ENCODE measurements at regions not wholly inside any gene's neighbourhood (a gene's known extent, or its start where the extent isn't known, plus 50 kb on each side); places are given as distances from the start of the nearest gene placed in this dataset.
A peak's percentile ranks its signal among the peaks of the same experiment; 100 is the strongest.

DNA sequence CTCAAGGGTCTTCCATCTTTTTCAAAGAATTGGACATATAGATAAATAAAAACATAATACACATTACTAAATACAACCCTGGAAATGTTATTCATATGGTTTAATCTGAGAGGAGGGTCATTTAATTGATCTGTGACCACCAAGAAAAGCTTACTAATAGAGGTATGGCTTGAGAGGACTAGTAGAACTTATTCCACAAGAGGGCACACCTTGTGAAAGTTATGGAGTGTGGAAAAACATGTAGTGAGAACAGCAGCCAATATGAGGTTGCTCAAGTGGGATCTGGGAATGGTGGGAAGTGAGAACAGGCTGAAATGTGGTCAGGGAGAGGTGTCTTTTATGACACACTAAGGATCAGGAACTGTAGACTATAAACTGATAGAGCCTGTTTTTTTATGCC is 973.5 kb upstream of the B3GALT2 start:
- Histone ChIP-seq H3K36me3 (ENCODE audit: control insufficient read depth in 2 of 2, extremely low read depth in 1 of 2, insufficient read depth in 1 of 2, low read length in 1 of 2) (no peaks in the 10 kb centered on the region), H3K27me3 (replicated peaks in 1 of 2; ENCODE audit: control insufficient read depth in 2 of 2, extremely low read depth in 1 of 2, insufficient read depth in 2 of 2, low read length in 1 of 2) (no peaks in the 10 kb centered on the region), H3K27ac (ENCODE audit: low read length) (no peak overlapping the region), H3K4me1 (ENCODE audit: control insufficient read depth in 1 of 2, extremely low read depth in 1 of 2, insufficient read depth in 2 of 2, low read length in 2 of 2) (no peaks in the 10 kb centered on the region), H3K9me3 (peaks cover 2% of the 10 kb centered on the region), H3K4me3 (ENCODE audit: control insufficient read depth in 1 of 2, extremely low read depth in 1 of 2, low read length in 1 of 2) (no peak overlapping the region)
- POLR2A ChIA-PET, result interaction anchor here in 1 of 2 donors (0.7 kb wide), 1 partner anchor 755 kb away, joined by 4 read pairs; no protein-coding TSS in a partner anchor
- H3K9me3 Mint-ChIP-seq, result peaks cover 0 to 12% (median 6%) of the 10 kb centered on the region in 3 donors
- no peak for DNase-seq
- H3K27me3 Mint-ChIP-seq, result no peaks in the 10 kb centered on the region
- ATAC-seq (replicated peaks in 1 of 4), result no peak
- peaks cover 10% of the 10 kb centered on the region for H3K36me3 Mint-ChIP-seq
- H3K4me1 Mint-ChIP-seq, result peaks cover 4 to 6% (median 4%) of the 10 kb centered on the region in 3 donors
- CTCF ChIA-PET, result interaction anchor here (0.6 to 0.7 kb wide), 2 partner anchors 54 to 1002 kb away, joined by 3 read pairs; no protein-coding TSS in a partner anchor
- H3K27ac Mint-ChIP-seq, result no peak overlapping the region
- no peak overlapping the region for H3K4me3 Mint-ChIP-seq

DNA sequence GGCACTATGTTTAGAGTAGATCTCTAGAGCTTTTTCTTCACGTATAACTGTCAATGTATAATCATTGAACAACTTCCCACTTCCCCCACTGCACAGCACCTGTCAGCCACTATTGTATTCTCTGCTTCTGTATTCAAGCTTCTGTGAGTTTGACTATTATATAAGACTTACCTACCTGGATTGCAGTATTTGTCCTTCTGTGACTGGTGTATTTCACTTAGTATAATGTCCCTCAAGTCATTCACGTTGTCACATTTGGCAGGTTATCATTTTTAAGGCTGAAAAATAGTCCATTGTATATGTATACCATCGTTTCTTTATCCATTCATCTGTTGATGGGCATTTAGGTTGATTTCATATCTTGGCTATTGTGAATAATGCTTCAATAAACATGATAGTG is 969.5 kb upstream of the B3GALT2 start:
- H3K4me3 Mint-ChIP-seq, result no peak overlapping the region
- peaks cover 0 to 12% (median 6%) of the 10 kb centered on the region in 3 donors for H3K9me3 Mint-ChIP-seq
- CTCF ChIA-PET, result no interaction called here
- Histone ChIP-seq H3K9me3 (peaks cover 2% of the 10 kb centered on the region), H3K36me3 (ENCODE audit: control insufficient read depth in 2 of 2, extremely low read depth in 1 of 2, insufficient read depth in 1 of 2, low read length in 1 of 2) (no peaks in the 10 kb centered on the region), H3K27ac (ENCODE audit: low read length) (no peak overlapping the region), H3K4me1 (ENCODE audit: control insufficient read depth in 1 of 2, extremely low read depth in 1 of 2, insufficient read depth in 2 of 2, low read length in 2 of 2) (peaks cover 0 to 3% of the 10 kb centered on the region in 2 experiments), H3K4me3 (ENCODE audit: control insufficient read depth in 1 of 2, extremely low read depth in 1 of 2, low read length in 1 of 2) (no peak overlapping the region), H3K27me3 (replicated peaks in 1 of 2; ENCODE audit: control insufficient read depth in 2 of 2, extremely low read depth in 1 of 2, insufficient read depth in 2 of 2, low read length in 1 of 2) (no peaks in the 10 kb centered on the region)
- POLR2A ChIA-PET, result no interaction called here
- ATAC-seq (replicated peaks in 1 of 4) (no peak), DNase-seq (no peak)
- no peak overlapping the region for H3K27ac Mint-ChIP-seq
- peaks cover 10% of the 10 kb centered on the region for H3K36me3 Mint-ChIP-seq
- peaks cover 9 to 14% (median 11%) of the 10 kb centered on the region in 3 donors for H3K4me1 Mint-ChIP-seq
- H3K27me3 Mint-ChIP-seq, result no peaks in the 10 kb centered on the region
- WGBS (ENCODE audit: insufficient coverage), result no CpG with 5 or more reads among the region's 3 CpGs

DNA sequence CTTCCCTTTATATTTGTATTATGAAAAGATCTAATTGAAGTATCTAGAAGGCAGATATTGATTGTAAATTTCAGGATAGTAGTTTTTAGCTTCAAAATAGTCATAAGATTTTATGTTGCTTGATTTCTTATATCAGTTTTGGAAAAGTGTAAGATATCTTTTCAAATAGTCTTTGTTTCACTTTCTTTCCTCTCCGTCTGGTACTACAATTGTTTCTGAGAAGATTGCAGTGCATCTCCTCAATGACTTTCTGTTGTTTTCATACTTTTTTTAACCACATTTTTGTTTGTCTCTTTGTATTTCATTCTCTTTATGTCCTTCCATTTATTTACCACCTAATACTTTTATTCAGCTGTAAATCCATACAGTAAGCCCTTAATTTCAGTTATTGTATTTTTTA is 964.6 kb upstream of the B3GALT2 start:
- H3K4me1 ChIP-seq (ENCODE audit: control insufficient read depth in 1 of 2, extremely low read depth in 1 of 2, insufficient read depth in 2 of 2, low read length in 2 of 2), result peaks cover 0 to 3% of the 10 kb centered on the region in 2 experiments
- no peaks in the 10 kb centered on the region for H3K9me3 Mint-ChIP-seq
- ATAC-seq (replicated peaks in 1 of 4) (no peak), DNase-seq (no peak)
- ChIA-PET POLR2A (no interaction called here), CTCF (interaction anchor here (0.5 to 0.7 kb wide), 2 partner anchors 152 to 1403 kb away, joined by 3 to 7 read pairs; no protein-coding TSS in a partner anchor)
- no peaks in the 10 kb centered on the region for H3K27me3 Mint-ChIP-seq
- peaks cover 15 to 23% (median 18%) of the 10 kb centered on the region in 3 donors for H3K4me1 Mint-ChIP-seq
- H3K4me3 ChIP-seq (ENCODE audit: control insufficient read depth in 1 of 2, extremely low read depth in 1 of 2, low read length in 1 of 2), result no peak overlapping the region
- H3K27me3 ChIP-seq (replicated peaks in 1 of 2; ENCODE audit: control insufficient read depth in 2 of 2, extremely low read depth in 1 of 2, insufficient read depth in 2 of 2, low read length in 1 of 2), result no peaks in the 10 kb centered on the region
- H3K36me3 ChIP-seq (ENCODE audit: control insufficient read depth in 2 of 2, extremely low read depth in 1 of 2, insufficient read depth in 1 of 2, low read length in 1 of 2), result no peaks in the 10 kb centered on the region
- peak overlapping the region; percentile 49 to 78 for H3K27ac Mint-ChIP-seq
- no peaks in the 10 kb centered on the region for H3K36me3 Mint-ChIP-seq
- no peaks in the 10 kb centered on the region for H3K9me3 ChIP-seq
- no CpG with 5 or more reads among the region's 1 CpG for WGBS (ENCODE audit: insufficient coverage)
- peak overlapping the region; percentile 59 to 80 (median 70) for H3K4me3 Mint-ChIP-seq
- H3K27ac ChIP-seq (ENCODE audit: low read length), result no peak overlapping the region

DNA sequence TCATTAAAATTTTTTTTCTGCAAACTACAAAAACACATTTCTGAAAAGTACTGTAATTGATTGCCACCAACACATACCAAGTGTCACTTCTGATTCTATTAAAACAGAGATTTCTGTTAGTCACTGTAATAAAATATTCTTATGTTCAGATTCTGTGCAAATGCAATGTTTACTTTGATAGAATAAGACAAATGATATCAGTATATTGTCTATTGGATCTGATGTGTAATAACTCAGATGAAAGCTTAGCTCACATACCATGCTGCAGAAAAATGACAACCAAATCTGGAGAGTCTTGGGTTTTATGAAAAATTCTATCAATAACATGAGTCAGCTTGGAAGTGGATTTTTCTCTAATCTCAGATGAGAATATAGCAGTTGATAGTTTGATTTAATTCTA is 963.8 kb upstream of the B3GALT2 start:
- H3K27me3 ChIP-seq (replicated peaks in 1 of 2; ENCODE audit: control insufficient read depth in 2 of 2, extremely low read depth in 1 of 2, insufficient read depth in 2 of 2, low read length in 1 of 2), result no peaks in the 10 kb centered on the region
- CTCF ChIA-PET, result interaction anchor here in 1 of 2 donors (0.6 kb wide), 1 partner anchor 41 kb away, joined by 4 read pairs; no protein-coding TSS in a partner anchor
- no peak overlapping the region for H3K4me3 ChIP-seq (ENCODE audit: control insufficient read depth in 1 of 2, extremely low read depth in 1 of 2, low read length in 1 of 2)
- peaks cover 15 to 23% (median 18%) of the 10 kb centered on the region in 3 donors for H3K4me1 Mint-ChIP-seq
- peak overlapping the region in 1 of 3 donors; percentile 70 for H3K4me3 Mint-ChIP-seq
- DNase-seq (no peak), ATAC-seq (replicated peaks in 1 of 4) (no peak)
- H3K36me3 ChIP-seq (ENCODE audit: control insufficient read depth in 2 of 2, extremely low read depth in 1 of 2, insufficient read depth in 1 of 2, low read length in 1 of 2), result no peaks in the 10 kb centered on the region
- POLR2A ChIA-PET, result no interaction called here
- no peak overlapping the region for H3K27ac Mint-ChIP-seq
- H3K27me3 Mint-ChIP-seq, result no peaks in the 10 kb centered on the region
- no peaks in the 10 kb centered on the region for H3K9me3 Mint-ChIP-seq
- peaks cover 0 to 3% of the 10 kb centered on the region in 2 experiments for H3K4me1 ChIP-seq (ENCODE audit: control insufficient read depth in 1 of 2, extremely low read depth in 1 of 2, insufficient read depth in 2 of 2, low read length in 2 of 2)
- no peaks in the 10 kb centered on the region for H3K9me3 ChIP-seq
- H3K36me3 Mint-ChIP-seq, result no peaks in the 10 kb centered on the region
- no peak overlapping the region for H3K27ac ChIP-seq (ENCODE audit: low read length)

DNA sequence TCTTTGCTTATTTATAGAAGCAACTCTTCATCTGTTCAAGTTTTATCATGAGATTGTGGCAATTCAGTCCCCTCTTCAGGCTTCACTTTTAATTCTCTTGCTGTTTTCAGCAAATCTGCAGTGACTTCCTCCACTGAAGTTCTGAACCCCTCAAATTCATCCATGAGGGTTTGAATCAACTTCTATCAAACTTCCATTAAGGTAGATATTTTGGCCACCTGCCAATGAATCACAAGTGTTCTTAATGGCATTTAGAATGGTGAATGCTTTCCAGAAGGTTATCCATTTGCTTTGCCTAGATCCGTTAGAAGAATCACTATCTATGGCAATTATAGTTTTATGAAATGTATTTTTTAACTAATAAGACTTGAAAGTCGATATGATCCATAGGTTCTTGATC is 946.7 kb upstream of the B3GALT2 start:
- ChIA-PET CTCF (interaction anchor here in 1 of 2 donors (0.6 to 0.7 kb wide), 2 partner anchors 21 to 299 kb away, joined by 9 to 10 read pairs; no protein-coding TSS in a partner anchor), POLR2A (interaction anchor here (0.7 kb wide), 2 partner anchors 9 to 135 kb away, joined by 3 to 6 read pairs; no protein-coding TSS in a partner anchor)
- WGBS (ENCODE audit: insufficient coverage), result no CpG with 5 or more reads among the region's 2 CpGs
- no peaks in the 10 kb centered on the region for H3K9me3 Mint-ChIP-seq
- H3K4me1 Mint-ChIP-seq, result peaks cover 13 to 19% (median 16%) of the 10 kb centered on the region in 3 donors
- H3K27ac Mint-ChIP-seq, result no peak overlapping the region
- Histone ChIP-seq H3K4me3 (ENCODE audit: control insufficient read depth in 1 of 2, extremely low read depth in 1 of 2, low read length in 1 of 2) (no peak overlapping the region), H3K27me3 (replicated peaks in 1 of 2; ENCODE audit: control insufficient read depth in 2 of 2, extremely low read depth in 1 of 2, insufficient read depth in 2 of 2, low read length in 1 of 2) (no peaks in the 10 kb centered on the region), H3K36me3 (ENCODE audit: control insufficient read depth in 2 of 2, extremely low read depth in 1 of 2, insufficient read depth in 1 of 2, low read length in 1 of 2) (no peaks in the 10 kb centered on the region), H3K9me3 (no peaks in the 10 kb centered on the region), H3K27ac (ENCODE audit: low read length) (no peak overlapping the region), H3K4me1 (ENCODE audit: control insufficient read depth in 1 of 2, extremely low read depth in 1 of 2, insufficient read depth in 2 of 2, low read length in 2 of 2) (no peaks in the 10 kb centered on the region)
- H3K36me3 Mint-ChIP-seq, result no peaks in the 10 kb centered on the region
- no peak overlapping the region for H3K4me3 Mint-ChIP-seq
- H3K27me3 Mint-ChIP-seq, result no peaks in the 10 kb centered on the region
- no peak for DNase-seq
- no peak for ATAC-seq (replicated peaks in 1 of 4)

DNA sequence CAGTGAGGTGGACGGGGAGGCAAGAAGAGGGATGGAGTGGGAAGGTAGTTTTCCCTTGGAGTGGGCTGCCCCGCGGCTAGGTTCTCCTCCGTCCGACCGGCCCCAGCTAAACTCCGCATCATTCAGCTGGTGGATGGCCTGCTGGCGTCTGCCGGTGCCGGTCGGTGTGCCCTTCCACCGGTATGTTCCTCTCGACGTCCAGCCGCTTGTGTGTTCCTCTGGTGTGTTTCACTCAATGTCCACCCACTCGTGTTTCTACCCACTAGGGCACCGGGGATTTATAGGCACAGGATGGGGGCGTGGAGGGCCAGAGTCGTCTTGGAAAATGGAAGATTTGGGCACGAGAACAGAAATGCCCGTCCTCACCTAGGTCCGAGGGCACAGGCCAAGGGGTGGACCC is 931.7 kb upstream of the B3GALT2 start:
- Mint-ChIP-seq H3K4me1 (no peaks in the 10 kb centered on the region), H3K9me3 (no peaks in the 10 kb centered on the region), H3K27ac (no peak overlapping the region), H3K27me3 (no peaks in the 10 kb centered on the region), H3K4me3 (no peak overlapping the region), H3K36me3 (no peaks in the 10 kb centered on the region)
- WGBS (ENCODE audit: insufficient coverage), result 97% methylated on average over 16 of the region's 22 CpGs
- ATAC-seq (replicated peaks in 1 of 4) (no peak), DNase-seq (no peak)
- no peaks in the 10 kb centered on the region for H3K4me1 ChIP-seq (ENCODE audit: control insufficient read depth in 1 of 2, extremely low read depth in 1 of 2, insufficient read depth in 2 of 2, low read length in 2 of 2)
- H3K4me3 ChIP-seq (ENCODE audit: control insufficient read depth in 1 of 2, extremely low read depth in 1 of 2, low read length in 1 of 2), result no peak overlapping the region
- ChIA-PET POLR2A (no interaction called here), CTCF (no interaction called here)
- H3K36me3 ChIP-seq (ENCODE audit: control insufficient read depth in 2 of 2, extremely low read depth in 1 of 2, insufficient read depth in 1 of 2, low read length in 1 of 2), result no peaks in the 10 kb centered on the region
- H3K27ac ChIP-seq (ENCODE audit: low read length), result no peak overlapping the region
- H3K9me3 ChIP-seq, result no peaks in the 10 kb centered on the region
- H3K27me3 ChIP-seq (replicated peaks in 1 of 2; ENCODE audit: control insufficient read depth in 2 of 2, extremely low read depth in 1 of 2, insufficient read depth in 2 of 2, low read length in 1 of 2), result no peaks in the 10 kb centered on the region

DNA sequence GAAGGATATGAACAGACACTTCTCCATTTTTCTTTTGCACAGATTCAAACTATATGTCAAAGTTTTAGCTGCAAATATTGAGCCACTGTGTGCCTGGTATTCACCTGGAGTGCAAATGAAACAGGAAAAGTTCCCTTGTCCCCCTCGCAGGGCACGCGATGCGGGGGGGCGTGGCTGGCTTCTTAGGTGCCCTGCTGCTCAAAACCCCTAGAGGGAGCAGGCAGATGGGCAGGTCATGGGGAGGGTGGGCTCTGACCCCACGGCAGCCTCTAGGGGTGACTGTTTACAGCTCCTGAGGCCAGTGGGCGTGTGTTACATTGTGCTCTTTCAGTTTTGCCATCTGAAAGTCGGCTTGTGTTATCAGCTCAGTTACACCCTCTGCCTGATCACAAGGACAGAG is 931.2 kb upstream of the B3GALT2 start:
- no peaks in the 10 kb centered on the region for H3K36me3 ChIP-seq (ENCODE audit: control insufficient read depth in 2 of 2, extremely low read depth in 1 of 2, insufficient read depth in 1 of 2, low read length in 1 of 2)
- H3K27ac ChIP-seq (ENCODE audit: low read length), result no peak overlapping the region
- CTCF ChIA-PET, result no interaction called here
- Mint-ChIP-seq H3K27me3 (no peaks in the 10 kb centered on the region), H3K4me3 (no peak overlapping the region), H3K4me1 (no peaks in the 10 kb centered on the region), H3K9me3 (no peaks in the 10 kb centered on the region), H3K36me3 (no peaks in the 10 kb centered on the region), H3K27ac (no peak overlapping the region)
- H3K4me1 ChIP-seq (ENCODE audit: control insufficient read depth in 1 of 2, extremely low read depth in 1 of 2, insufficient read depth in 2 of 2, low read length in 2 of 2), result no peaks in the 10 kb centered on the region
- no peaks in the 10 kb centered on the region for H3K27me3 ChIP-seq (replicated peaks in 1 of 2; ENCODE audit: control insufficient read depth in 2 of 2, extremely low read depth in 1 of 2, insufficient read depth in 2 of 2, low read length in 1 of 2)
- WGBS (ENCODE audit: insufficient coverage), result 90% methylated on average over 8 of the region's 8 CpGs
- POLR2A ChIA-PET, result no interaction called here
- ATAC-seq (replicated peaks in 1 of 4), result no peak
- no peaks in the 10 kb centered on the region for H3K9me3 ChIP-seq
- no peak for DNase-seq
- no peak overlapping the region for H3K4me3 ChIP-seq (ENCODE audit: control insufficient read depth in 1 of 2, extremely low read depth in 1 of 2, low read length in 1 of 2)

Data from T-cell (primary cell).